KMS-11 (cell line): ENCODE measurements at regions not wholly inside any gene's neighbourhood (a gene's known extent, or its start where the extent isn't known, plus 50 kb on each side); places are given as distances from the start of the nearest gene placed in this dataset.

Source experiments
- H2AFZ ChIP-seq: fragments of 200-600 bp; sonication (generic); 2 replicates; pipeline ENCODE4 v1.6.1; 2016; ENCODE audit warnings: antibody characterized with exemption, mixed run types, low read depth
- H3K27ac ChIP-seq: fragments of 200-600 bp; sonication (generic); 2 replicates; pipeline ENCODE4 v1.6.1; 2016; ENCODE audit warnings: mild to moderate bottlenecking, mixed run types
- H3K27me3 ChIP-seq: fragments of 200-600 bp; sonication (generic); 2 replicates; pipeline ENCODE4 v1.6.1; 2017; ENCODE audit warnings: mild to moderate bottlenecking, low read depth, mixed run types, moderate library complexity; ENCODE audit not compliant: insufficient read depth
- H3K36me3 ChIP-seq: fragments of 200-600 bp; sonication (generic); 2 replicates; pipeline ENCODE4 v1.6.1; 2017; ENCODE audit warnings: mild to moderate bottlenecking, mixed run types; ENCODE audit not compliant: insufficient read depth
- H3K4me1 ChIP-seq: fragments of 200-600 bp; sonication (generic); 2 replicates; pipeline ENCODE4 v1.6.1; 2016; ENCODE audit warnings: mild to moderate bottlenecking, low read depth, mixed run types; ENCODE audit not compliant: poor library complexity, severe bottlenecking
- H3K4me2 ChIP-seq: fragments of 200-600 bp; sonication (generic); 2 replicates; pipeline ENCODE4 v1.7.0; 2016; ENCODE audit warnings: mild to moderate bottlenecking, mixed run types
- H3K4me3 ChIP-seq: fragments of 200-600 bp; sonication (generic); IDR thresholded peaks from 2 replicates; pipeline ENCODE4 v1.6.1; 2017; ENCODE audit warnings: low read depth, low read length, mixed read lengths; ENCODE audit not compliant: insufficient read depth
- H3K79me2 ChIP-seq: fragments of 200-600 bp; sonication (generic); 2 replicates; pipeline ENCODE4 v1.6.1; 2016; ENCODE audit warnings: low read depth, mixed run types; ENCODE audit not compliant: insufficient read depth
- H3K9ac ChIP-seq: fragments of 200-600 bp; sonication (generic); 2 replicates; pipeline ENCODE4 v1.6.1; 2016; ENCODE audit warnings: mild to moderate bottlenecking, mixed run types
- H4K20me1 ChIP-seq: fragments of 200-600 bp; sonication (generic); 2 replicates; pipeline ENCODE4 v1.6.1; 2016; ENCODE audit warnings: mild to moderate bottlenecking, mixed run types; ENCODE audit not compliant: insufficient read depth
- CTCF ChIP-seq: fragments of 200-600 bp; sonication (generic); conservative IDR thresholded peaks from 2 replicates; pipeline ENCODE4 v1.6.1; 2017; ENCODE audit warnings: low read depth, mild to moderate bottlenecking, antibody characterized with exemption, low read length, moderate library complexity, mixed read lengths

- Histone ChIP-seq H3K79me2 (no peaks in the 10 kb centered on the region), H3K27me3 (no peaks in the 10 kb centered on the region), H4K20me1 (no peaks in the 10 kb centered on the region), H3K4me3 (no peak overlapping the region), H3K4me2 (no peak overlapping the region), H3K4me1 (peaks cover 13% of the 10 kb centered on the region), H3K9ac (no peak overlapping the region), H2AFZ (no peak overlapping the region), H3K27ac (no peak overlapping the region), H3K36me3 (no peaks in the 10 kb centered on the region)
- TF ChIP-seq CTCF: no peak
These were observed 100.6 kb upstream of the HIVEP1 start for GRCh38 chr6:11911538-11911937.

GRCh38 chr6:11909696-11910132 lies 102.4 kb upstream of the HIVEP1 start:
- no peak overlapping the region for H2AFZ ChIP-seq
- H3K9ac ChIP-seq: no peak overlapping the region
- H3K4me1 ChIP-seq: peaks cover 10% of the 10 kb centered on the region
- H3K27me3 ChIP-seq: no peaks in the 10 kb centered on the region
- no peaks in the 10 kb centered on the region for H3K79me2 ChIP-seq
- no peaks in the 10 kb centered on the region for H3K36me3 ChIP-seq
- H4K20me1 ChIP-seq: no peaks in the 10 kb centered on the region
- H3K4me2 ChIP-seq: no peak overlapping the region
- no peak overlapping the region for H3K27ac ChIP-seq
- no peak overlapping the region for H3K4me3 ChIP-seq
- TF ChIP-seq CTCF: no peak

DNA sequence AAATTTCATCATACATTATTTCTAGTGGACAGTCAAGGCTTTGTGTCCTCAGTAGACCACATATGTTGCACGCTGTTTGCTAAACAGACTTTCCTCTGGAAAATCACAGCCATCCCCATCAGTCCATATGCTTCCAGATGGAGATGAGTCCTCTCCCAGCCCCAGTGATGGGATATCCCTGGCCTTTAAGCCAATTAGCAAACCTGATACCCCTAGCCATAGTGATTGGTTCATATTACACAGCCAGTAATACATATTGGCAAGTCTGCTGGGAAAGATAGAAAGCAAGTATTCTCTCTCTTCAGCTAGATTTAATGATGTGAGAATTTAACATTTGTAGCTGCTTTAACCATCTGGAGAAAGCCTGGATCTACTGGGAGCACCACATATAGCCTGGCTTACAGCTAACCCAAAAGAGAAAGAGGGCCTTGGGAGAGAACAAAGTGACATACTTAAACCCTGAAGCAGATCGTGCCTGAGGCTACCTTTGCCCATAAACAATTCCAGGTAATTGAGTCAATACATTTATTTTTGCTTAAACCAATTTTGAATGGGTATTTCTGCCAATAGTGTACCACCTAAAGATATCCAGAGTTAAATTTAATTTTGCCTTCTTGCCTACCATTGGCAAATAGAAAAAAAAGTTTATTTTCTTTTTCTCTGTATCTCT lies 103.5 kb upstream of the HIVEP1 start:
- no peaks in the 10 kb centered on the region for H3K27me3 ChIP-seq
- H3K27ac ChIP-seq: no peak overlapping the region
- H4K20me1 ChIP-seq: no peaks in the 10 kb centered on the region
- no peak overlapping the region for H2AFZ ChIP-seq
- TF ChIP-seq CTCF: no peak
- no peak overlapping the region for H3K9ac ChIP-seq
- H3K4me3 ChIP-seq: no peak overlapping the region
- no peak overlapping the region for H3K4me2 ChIP-seq
- H3K36me3 ChIP-seq: no peaks in the 10 kb centered on the region
- peaks cover 5% of the 10 kb centered on the region for H3K4me1 ChIP-seq
- H3K79me2 ChIP-seq: no peaks in the 10 kb centered on the region

DNA sequence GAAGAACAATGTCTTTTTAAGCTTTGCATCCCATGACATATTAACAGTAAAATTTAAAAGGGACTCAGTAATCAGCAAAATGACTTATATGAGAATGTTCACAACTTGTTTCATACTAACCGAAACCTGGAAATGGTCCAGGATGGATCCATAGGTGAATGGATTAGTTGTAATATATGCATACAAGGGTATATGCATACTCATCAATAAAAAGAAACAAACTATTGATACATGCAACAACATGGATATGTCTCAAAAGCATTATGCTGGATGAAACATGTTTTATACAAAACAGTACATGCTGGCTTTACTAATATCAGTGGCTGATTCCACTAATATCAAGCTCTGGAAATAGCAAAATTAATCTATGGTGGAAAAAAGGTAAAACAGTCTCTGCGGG lies 108.5 kb upstream of the HIVEP1 start:
- no peak overlapping the region for H3K4me3 ChIP-seq
- no peak overlapping the region for H3K4me2 ChIP-seq
- H2AFZ ChIP-seq: no peak overlapping the region
- H3K27me3 ChIP-seq: no peaks in the 10 kb centered on the region
- no peaks in the 10 kb centered on the region for H3K4me1 ChIP-seq
- no peak for TF ChIP-seq CTCF
- H3K27ac ChIP-seq: no peak overlapping the region
- H3K36me3 ChIP-seq: no peaks in the 10 kb centered on the region
- no peaks in the 10 kb centered on the region for H4K20me1 ChIP-seq
- no peaks in the 10 kb centered on the region for H3K79me2 ChIP-seq
- no peak overlapping the region for H3K9ac ChIP-seq
